CD4-positive, alpha-beta T cell treated with Interleukin-4 for 1 hour (primary cell): ENCODE measurements at regions not wholly inside any gene's neighbourhood (a gene's known extent, or its start where the extent isn't known, plus 50 kb on each side); places are given as distances from the start of the nearest gene placed in this dataset.

ENCODE experiments used
- DNase-seq, 2 donors: peaks; one replicate each; pipeline ENCODE4 v3.0.0-alpha.2; 2020 to 2022

DNA sequence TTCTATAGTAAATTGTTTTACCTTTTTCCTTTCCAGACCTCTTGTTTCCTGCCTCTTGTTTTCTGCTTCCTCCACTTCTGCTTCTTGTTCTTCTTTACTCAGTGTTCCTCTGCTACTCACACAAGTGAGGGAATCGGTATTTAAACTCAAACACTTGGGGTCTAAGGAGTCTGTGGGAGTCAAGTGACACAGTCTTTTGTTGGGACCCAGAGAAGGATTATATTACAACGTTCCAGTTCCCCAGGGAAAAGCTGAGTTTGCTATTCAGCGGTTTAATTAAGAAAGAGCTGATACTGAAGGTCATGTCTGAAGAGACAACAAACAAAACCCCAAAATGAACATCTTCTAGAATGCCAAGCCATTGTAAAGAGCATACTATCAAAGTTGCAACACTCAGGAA lies 107.8 kb upstream of the CITED2 start:
- no peak for DNase-seq

- DNase-seq, result no peak
Observed at GRCh38 chr6:139480356-139481165, 106.1 kb upstream of the CITED2 start.

DNA sequence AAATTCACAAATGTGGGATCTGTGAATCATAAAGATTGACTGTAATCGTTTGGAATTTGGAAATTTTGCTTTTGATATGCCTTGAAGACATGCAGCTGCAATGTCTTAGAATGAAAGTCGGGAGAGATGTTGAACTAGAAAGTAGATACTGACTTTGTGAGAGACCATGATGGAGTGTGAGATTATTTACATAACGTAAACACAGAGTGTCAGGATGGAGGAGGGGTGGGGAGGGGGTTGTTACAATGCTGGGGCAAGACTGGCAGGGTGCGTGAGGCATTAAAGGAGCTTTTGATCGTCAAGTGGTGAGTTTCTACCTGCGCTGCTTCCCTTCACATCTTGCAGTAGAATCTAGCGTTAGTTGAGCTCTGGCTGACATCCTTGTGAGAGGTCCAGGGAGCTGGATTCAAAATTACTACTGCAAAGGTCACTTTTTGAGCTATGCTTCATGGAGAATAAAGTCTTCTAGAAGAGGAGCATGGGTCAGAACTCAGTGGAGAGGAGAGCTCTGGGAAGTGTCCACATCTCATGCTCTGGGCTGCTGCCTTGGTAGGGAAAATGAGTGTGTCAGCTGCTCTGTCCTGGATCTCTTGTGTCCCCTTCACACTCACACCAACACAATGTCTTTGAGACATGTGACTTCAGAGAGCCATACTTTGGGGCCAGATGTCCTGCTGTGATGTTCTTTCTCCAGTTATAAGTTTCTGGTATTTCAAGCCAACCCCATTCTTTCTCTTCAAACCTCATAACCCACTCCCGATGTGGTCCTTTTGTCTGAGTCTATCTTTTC lies 105.2 kb upstream of the CITED2 start:
- DNase-seq, result no peak

- DNase-seq, result no peak
Observed at GRCh38 chr6:139475646-139476045, 101.2 kb upstream of the CITED2 start.

DNA sequence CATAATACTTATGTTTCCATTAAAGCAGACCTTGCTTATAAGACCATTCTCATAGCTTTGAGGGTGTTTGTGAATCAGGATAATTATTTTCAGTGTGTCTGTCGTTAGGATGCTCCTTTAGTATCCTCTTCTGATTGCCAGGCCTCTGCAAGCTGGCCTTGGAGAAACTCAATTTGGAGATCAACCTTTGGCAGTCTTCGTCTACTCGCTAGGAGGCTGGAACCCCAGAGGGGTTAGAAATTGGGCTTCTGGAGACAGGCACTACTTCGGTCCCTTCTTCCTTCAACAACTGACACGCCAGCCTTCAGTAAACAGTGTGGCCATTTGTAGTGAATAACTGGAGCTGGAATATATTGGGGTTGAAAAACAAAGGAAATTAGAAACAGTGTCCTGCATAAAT lies 100.8 kb upstream of the CITED2 start:
- DNase-seq, result no peak

DNA sequence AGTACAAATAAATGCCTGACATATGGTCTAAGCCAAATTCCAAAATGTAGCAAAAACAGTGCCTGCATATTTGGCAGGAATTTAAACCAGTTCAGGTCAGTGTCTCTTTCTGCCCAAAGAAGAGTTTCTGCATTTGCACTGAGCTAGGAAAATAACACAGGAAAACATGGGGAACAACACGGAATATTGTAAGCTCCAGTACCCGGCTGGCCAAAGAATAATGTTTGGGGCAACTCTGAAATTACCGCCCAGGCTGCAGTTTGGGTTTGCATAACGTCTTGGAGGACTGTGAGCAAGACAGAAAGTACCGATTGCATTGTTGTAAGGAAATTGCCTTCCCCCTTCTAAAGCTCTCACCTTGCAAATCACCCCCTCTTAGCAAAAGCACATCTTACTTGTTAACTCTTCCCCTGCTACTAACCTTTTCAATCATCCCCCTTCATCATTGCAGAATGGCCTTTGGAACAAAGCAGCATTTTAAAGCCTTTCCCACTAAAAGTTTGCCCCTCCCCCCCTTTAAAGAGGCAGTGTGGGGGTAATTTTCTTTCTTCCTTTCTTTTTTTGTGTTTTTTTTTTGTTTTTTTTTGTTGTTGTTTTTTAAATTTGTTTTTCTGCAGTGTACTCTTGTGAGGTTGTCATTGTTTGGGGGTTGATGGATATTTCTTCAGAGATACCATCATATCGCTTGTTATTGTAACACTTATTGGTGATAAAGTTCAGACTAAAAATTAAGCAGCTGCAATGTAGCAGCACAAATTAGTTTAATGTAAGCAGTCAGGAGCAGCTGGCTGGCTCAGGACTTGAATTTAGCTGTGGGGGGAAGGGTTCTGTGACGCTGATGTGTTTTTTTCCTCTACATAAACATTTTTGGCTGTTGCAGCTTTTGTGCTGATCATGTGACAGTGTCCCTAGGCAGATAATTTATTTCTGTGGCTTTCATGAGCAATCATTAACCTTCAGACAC lies 100.0 kb upstream of the CITED2 start:
- DNase-seq, result no peak

- DNase-seq, result no peak
Observed at GRCh38 chr6:139473731-139474130, 99.3 kb upstream of the CITED2 start.

- DNase-seq, result no peak
Observed at GRCh38 chr6:139473231-139473701, 98.8 kb upstream of the CITED2 start.

DNA sequence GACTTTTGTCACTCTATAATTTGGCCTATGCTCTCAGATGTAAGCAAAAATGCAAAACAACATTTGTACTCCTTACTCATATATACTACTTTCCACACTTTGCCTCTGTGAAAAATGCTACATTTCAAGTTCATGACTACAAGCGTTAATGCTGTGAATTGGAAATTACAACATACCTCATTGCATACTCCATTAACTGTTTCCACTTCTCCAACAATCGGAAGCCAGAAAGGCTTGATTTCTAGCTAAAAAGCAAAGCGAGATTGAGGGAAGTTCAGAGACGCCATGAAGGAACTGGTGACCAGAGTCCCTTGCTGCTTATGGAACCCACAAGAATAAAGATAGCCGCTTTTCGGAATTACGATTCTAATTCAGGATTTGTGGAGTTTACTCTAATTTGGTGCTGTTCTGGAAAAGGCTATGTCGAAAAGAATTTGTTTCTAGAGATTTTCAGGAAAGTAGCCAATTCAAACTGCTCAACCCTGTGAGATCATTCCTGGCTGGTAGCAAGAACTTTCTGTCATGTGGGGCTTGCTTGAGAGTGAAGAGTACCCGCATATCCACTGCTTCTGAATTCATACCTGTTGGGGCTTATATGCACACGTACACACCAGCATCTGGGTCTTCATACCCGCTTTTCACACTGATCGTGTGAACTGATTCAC lies 98.0 kb upstream of the CITED2 start:
- DNase-seq, result no peak

DNA sequence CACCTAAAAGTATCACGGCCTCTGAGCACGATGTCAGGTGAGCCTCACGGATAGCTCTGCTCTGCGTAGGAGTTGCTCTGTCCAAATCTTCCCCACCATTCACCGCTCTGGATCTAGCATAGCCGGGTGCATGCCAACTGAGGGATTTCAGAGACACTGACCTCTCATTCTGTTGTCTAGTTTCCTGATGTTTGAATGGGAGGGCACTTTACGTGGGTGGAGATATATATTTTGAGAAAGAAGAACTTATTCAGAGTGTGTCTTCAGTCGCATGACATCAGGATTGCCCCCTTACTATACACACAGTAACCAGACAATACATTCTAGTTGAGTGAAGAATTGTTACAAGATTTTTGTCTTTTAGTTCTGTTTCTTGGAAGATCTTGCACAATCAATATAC lies 96.5 kb upstream of the CITED2 start:
- no peak for DNase-seq

DNA sequence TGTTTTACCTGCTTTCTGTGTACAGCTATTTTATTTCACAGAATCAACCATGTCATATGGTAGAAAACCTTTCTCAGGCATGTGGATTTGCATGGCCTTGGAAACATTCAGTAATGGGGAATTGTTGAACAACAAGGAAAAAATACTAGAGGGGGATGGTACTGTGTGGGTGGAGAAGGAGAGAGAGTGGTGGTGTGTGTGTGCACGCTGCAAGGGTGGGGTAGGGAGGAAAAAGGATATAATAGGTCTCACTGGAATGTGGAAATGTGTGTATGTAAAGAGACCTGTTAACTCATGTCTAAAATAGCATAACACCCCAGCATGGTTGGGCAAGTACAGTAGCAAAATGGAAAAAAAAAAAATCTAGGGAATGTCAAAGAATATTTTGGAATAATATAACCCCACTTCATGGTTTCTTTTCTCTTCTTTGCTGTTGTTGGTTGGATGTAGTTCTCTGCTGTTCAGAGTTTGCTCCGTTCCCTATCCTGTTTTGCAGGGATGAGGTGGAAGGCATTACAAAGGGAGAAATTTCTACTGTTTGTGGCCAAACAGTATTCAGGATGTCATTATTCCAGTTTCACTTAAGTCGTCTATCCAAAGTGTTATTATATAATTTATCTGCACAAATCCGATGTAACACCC lies 93.9 kb upstream of the CITED2 start:
- no peak for DNase-seq

- DNase-seq, result no peak
Observed at GRCh38 chr6:139457476-139457875, 83.0 kb upstream of the CITED2 start.

DNA sequence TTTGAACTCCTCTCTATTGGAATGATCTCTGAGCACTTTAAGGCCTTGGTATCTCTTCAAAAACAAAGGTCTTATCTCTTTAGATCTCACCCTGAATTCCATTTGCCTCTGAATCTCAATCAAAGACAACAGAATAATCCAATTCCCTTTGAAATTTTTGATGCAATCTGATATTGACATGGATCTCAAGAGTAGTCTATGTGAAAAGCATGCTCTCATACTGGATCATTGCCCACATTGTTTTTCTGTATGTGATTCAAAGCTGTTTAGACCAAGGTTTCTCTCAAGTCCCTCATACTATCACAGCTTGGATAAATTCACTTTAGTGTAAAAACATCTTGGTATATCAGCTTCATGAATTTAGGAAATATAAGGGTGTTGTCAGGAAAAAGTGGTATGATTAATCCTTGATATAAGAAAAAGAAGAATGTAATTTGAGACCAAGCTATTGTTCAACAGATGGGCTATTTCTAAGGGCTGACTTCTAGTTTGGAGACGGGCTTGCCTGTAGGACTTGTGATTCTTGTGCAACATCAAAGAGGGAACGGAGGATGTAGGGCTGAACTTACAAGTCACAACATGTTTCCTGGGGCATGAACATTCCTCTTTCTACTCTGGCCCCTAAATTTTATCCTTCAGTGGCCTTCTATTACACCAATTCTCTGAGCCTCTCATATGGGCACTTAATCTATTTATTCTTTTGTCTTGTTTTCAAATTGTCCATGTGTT lies 77.9 kb upstream of the CITED2 start:
- DNase-seq, result no peak

GRCh38 chr6:139449611-139450000 lies 75.2 kb upstream of the CITED2 start:
- DNase-seq, result no peak

- no peak for DNase-seq
Observed at GRCh38 chr6:139448998-139449610, 74.7 kb upstream of the CITED2 start.

DNA sequence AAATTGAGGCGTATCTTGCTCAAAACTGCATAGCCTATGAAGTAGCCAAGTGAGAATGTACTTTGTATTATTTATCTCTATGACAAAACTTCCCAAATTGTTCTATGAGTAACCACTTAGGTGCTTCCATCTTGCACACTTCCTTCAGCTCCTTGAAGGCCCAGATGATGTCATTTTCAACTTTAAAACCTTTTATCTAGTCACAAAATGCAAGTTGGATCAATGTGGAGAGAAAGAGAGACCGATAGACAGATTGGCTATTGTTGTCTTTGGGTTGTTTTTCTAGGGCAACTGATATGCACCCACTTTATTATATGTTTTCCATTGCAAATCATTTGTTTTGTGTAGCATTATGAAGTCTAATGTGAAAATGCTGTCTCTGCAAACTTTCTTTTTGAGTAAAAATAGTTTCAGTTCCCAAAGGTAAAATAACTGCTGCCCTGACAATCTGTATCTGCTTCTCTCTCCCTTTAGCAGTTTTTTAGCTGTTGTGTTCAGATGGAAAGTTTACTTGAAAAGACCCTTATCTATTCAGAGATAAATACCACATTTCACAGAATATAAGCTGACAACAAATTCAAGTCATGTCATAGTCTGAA lies 73.7 kb upstream of the CITED2 start:
- no peak for DNase-seq

DNA sequence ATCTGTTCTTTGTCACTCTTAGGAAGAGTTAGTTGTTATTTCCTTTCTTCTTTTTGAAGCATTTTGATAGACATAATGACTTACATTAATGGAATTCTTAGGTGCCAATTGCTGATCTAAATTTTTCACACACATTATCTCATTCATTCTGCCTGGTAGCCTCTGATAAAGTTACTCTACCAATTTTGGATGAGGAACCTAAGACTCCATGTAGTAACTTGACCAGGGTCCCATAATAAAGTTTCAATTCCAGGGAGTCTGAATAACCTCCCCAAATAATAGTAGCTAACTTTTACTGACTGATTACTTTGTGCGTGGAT lies 73.2 kb upstream of the CITED2 start:
- DNase-seq, result no peak

DNA sequence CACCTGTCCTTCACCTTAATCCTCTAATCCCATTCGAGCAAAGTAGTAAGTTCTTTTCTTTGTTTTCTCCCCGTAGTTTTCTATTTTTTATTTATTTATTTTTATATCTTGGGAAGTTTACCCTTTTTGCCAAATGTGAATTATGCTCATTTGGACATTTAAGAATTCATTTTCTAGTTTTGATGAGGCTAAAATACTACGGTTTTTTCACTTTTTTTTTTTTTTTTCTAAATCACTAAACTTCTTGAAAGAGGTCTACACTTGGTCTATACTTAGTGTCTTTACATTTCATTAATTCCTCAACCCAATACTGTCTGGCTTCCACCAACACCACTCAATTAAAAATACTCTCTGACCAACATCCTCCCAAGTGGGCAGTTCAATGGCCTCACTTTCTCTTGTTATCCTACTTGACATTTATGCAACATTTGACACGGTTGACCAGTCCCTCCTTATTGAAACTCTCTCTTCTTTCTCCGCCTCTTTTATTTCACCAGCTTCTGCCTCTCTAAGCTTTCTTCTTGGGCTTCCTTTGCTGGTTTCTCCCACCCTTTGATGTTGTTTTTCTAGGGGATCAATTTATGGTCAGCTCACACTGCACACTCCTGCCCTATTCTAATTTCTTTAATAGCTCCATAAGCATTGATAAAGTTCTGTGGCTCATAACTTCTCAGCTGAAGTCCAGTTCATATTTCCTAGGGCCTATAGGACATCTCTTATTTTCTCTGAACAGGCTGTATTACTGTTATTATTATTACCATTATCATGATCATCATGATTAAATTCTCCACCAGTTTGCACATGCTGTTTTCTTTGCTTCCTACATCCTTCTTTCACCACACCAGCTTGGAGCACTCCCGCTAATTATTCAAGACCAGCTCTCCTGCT lies 72.6 kb upstream of the CITED2 start:
- DNase-seq, result no peak

DNA sequence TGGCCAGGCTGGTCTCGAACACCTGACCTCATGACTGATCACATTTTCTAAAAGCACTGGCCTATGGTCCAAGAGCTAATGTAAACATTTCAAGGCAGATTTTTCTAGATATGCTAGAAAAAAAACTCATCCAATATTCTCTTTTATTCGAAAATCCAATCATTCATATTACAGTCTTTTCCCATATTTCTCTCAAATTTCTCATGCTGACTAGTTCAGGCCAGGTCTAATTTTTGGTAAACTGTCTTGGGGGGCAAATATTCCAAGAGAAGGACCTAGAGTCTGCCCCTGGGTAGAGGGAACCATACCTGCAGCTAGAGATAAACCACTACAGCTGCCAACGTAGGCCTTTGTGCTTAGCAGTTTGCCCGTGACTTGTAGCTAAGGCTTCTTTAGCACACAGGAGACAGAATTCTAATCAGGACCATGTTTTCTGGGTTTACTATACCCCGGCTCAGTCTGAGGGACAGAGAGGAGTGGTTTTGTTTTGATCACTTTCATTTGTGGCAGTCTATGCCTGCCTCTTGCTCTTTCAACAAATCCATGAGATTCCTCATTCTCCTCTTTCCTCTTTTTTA lies 71.8 kb upstream of the CITED2 start:
- no peak for DNase-seq
